Renal pelvis (tissue), 1 donor: ENCODE measurements at regions not wholly inside any gene's neighbourhood (a gene's known extent, or its start where the extent isn't known, plus 50 kb on each side); places are given as distances from the start of the nearest gene placed in this dataset.
"Not testable (repeated sequence)": the region's sequence is repeated elsewhere in the genome, so short reads cannot be mapped to it uniquely, and the experiment has no call there.

ENCODE experiments used
- DNase-seq: peaks from one replicate; pipeline ENCODE4 v3.0.0-alpha.2; 2013

GRCh38 chr1:101123904-101124303 is 98.3 kb upstream of the DPH5 start:
- DNase-seq: not testable (repeated sequence)

GRCh38 chr1:101122452-101123166 is 97.0 kb upstream of the DPH5 start:
- DNase-seq: no peak

GRCh38 chr1:101121975-101122374 is 96.4 kb upstream of the DPH5 start:
- no peak for DNase-seq

GRCh38 chr1:101121504-101121903 is 95.9 kb upstream of the DPH5 start:
- no peak for DNase-seq

GRCh38 chr1:101120868-101121267 is 95.3 kb upstream of the DPH5 start:
- DNase-seq: no peak

GRCh38 chr1:101119289-101119688 is 93.7 kb upstream of the DPH5 start:
- no peak for DNase-seq

- no peak for DNase-seq
These were observed 90.4 kb upstream of the DPH5 start for GRCh38 chr1:101116006-101116405.

- no peak for DNase-seq
These were observed 89.5 kb upstream of the DPH5 start for GRCh38 chr1:101115112-101115511.

GRCh38 chr1:101114128-101114527 is 88.5 kb upstream of the DPH5 start:
- DNase-seq: not testable (repeated sequence)

GRCh38 chr1:101112051-101112780 is 86.6 kb upstream of the DPH5 start:
- peak; percentile 30 for DNase-seq

GRCh38 chr1:101111461-101111860 is 85.9 kb upstream of the DPH5 start:
- DNase-seq: no peak

GRCh38 chr1:101109791-101110190 is 84.2 kb upstream of the DPH5 start:
- no peak for DNase-seq

GRCh38 chr1:101108111-101108500 is 82.5 kb upstream of the DPH5 start:
- DNase-seq: no peak

GRCh38 chr1:101107496-101108110 is 82.0 kb upstream of the DPH5 start:
- no peak for DNase-seq

GRCh38 chr1:101105877-101106276 is 80.3 kb upstream of the DPH5 start:
- no peak for DNase-seq

- DNase-seq: no peak
These were observed 77.0 kb upstream of the DPH5 start for GRCh38 chr1:101102426-101103156.

- DNase-seq: no peak
These were observed 75.8 kb upstream of the DPH5 start for GRCh38 chr1:101101360-101101759.

- no peak for DNase-seq
These were observed 75.1 kb upstream of the DPH5 start for GRCh38 chr1:101100674-101101073.

GRCh38 chr1:101098907-101099306 is 73.3 kb upstream of the DPH5 start:
- DNase-seq: no peak

- DNase-seq: no peak
These were observed 72.7 kb upstream of the DPH5 start for GRCh38 chr1:101098327-101098726.

- no peak for DNase-seq
These were observed 64.2 kb upstream of the DPH5 start for GRCh38 chr1:101089613-101090338.

GRCh38 chr1:101088431-101088830 is 62.8 kb upstream of the DPH5 start:
- no peak for DNase-seq
